ENCODE measurements at regions not wholly inside any gene's neighbourhood (a gene's known extent, or its start where the extent isn't known, plus 50 kb on each side); places are given as distances from the start of the nearest gene placed in this dataset.

- H3K27me3 ChIP-seq (ENCODE audit: control insufficient read depth, insufficient read depth, low read length), result no peaks in the 10 kb centered on the region
- H3K27ac ChIP-seq (ENCODE audit: low read length), result no peak overlapping the region
- DNase-seq, result no peak
- peaks cover 5% of the 10 kb centered on the region for H3K4me1 ChIP-seq (ENCODE audit: control insufficient read depth, insufficient read depth, low read length)
- no peak overlapping the region for H3K4me3 ChIP-seq (ENCODE audit: low read length)
- no peaks in the 10 kb centered on the region for H3K36me3 ChIP-seq (ENCODE audit: control insufficient read depth, insufficient read depth, low read length)
- no CpG with 5 or more reads among the region's 2 CpGs for WGBS (ENCODE audit: insufficient coverage)
- H3K9me3 ChIP-seq (replicated peaks; ENCODE audit: control insufficient read depth, low read depth, low read length), result no peaks in the 10 kb centered on the region
These were observed 120.5 kb downstream of the SNX18 start for GRCh38 chr5:54638106-54638505.

- no peak overlapping the region for H3K27ac ChIP-seq (ENCODE audit: low read length)
- no peaks in the 10 kb centered on the region for H3K9me3 ChIP-seq (replicated peaks; ENCODE audit: control insufficient read depth, low read depth, low read length)
- H3K36me3 ChIP-seq (ENCODE audit: control insufficient read depth, insufficient read depth, low read length), result no peaks in the 10 kb centered on the region
- H3K4me3 ChIP-seq (ENCODE audit: low read length), result no peak overlapping the region
- no peaks in the 10 kb centered on the region for H3K27me3 ChIP-seq (ENCODE audit: control insufficient read depth, insufficient read depth, low read length)
- peak; percentile 89 for DNase-seq
- WGBS (ENCODE audit: insufficient coverage), result no CpG with 5 or more reads among the region's 6 CpGs
- H3K4me1 ChIP-seq (ENCODE audit: control insufficient read depth, insufficient read depth, low read length), result peaks cover 5% of the 10 kb centered on the region
These were observed 120.1 kb downstream of the SNX18 start for GRCh38 chr5:54637654-54638053.

- H3K9me3 ChIP-seq (replicated peaks; ENCODE audit: control insufficient read depth, low read depth, low read length), result peaks cover 5% of the 10 kb centered on the region
- H3K27me3 ChIP-seq (ENCODE audit: control insufficient read depth, insufficient read depth, low read length), result no peaks in the 10 kb centered on the region
- no peak overlapping the region for H3K27ac ChIP-seq (ENCODE audit: low read length)
- peaks cover 13% of the 10 kb centered on the region for H3K4me1 ChIP-seq (ENCODE audit: control insufficient read depth, insufficient read depth, low read length)
- no peak for DNase-seq
- H3K36me3 ChIP-seq (ENCODE audit: control insufficient read depth, insufficient read depth, low read length), result no peaks in the 10 kb centered on the region
- no peak overlapping the region for H3K4me3 ChIP-seq (ENCODE audit: low read length)
- WGBS (ENCODE audit: insufficient coverage), result no CpG with 5 or more reads among the region's 1 CpG
These were observed 116.5 kb downstream of the SNX18 start for GRCh38 chr5:54634089-54634488.

- DNase-seq, result peak; percentile 48
- Histone ChIP-seq H3K27me3 (ENCODE audit: control insufficient read depth, insufficient read depth, low read length) (no peaks in the 10 kb centered on the region), H3K4me3 (ENCODE audit: low read length) (no peak overlapping the region), H3K9me3 (replicated peaks; ENCODE audit: control insufficient read depth, low read depth, low read length) (peaks cover 5% of the 10 kb centered on the region), H3K36me3 (ENCODE audit: control insufficient read depth, insufficient read depth, low read length) (no peaks in the 10 kb centered on the region), H3K27ac (ENCODE audit: low read length) (no peak overlapping the region), H3K4me1 (ENCODE audit: control insufficient read depth, insufficient read depth, low read length) (peaks cover 9% of the 10 kb centered on the region)
- WGBS (ENCODE audit: insufficient coverage), result 55% methylated on average over 2 of the region's 6 CpGs
These were observed 114.7 kb downstream of the SNX18 start for GRCh38 chr5:54632131-54632701.

GRCh38 chr5:54630738-54631359 is 113.3 kb downstream of the SNX18 start:
- DNase-seq, result peak; percentile 79
- Histone ChIP-seq H3K4me1 (ENCODE audit: control insufficient read depth, insufficient read depth, low read length) (peaks cover 9% of the 10 kb centered on the region), H3K9me3 (replicated peaks; ENCODE audit: control insufficient read depth, low read depth, low read length) (peaks cover 5% of the 10 kb centered on the region), H3K4me3 (ENCODE audit: low read length) (no peak overlapping the region), H3K27me3 (ENCODE audit: control insufficient read depth, insufficient read depth, low read length) (no peaks in the 10 kb centered on the region), H3K27ac (ENCODE audit: low read length) (peak overlapping the region; percentile 65), H3K36me3 (ENCODE audit: control insufficient read depth, insufficient read depth, low read length) (no peaks in the 10 kb centered on the region)
- 65% methylated on average over 3 of the region's 5 CpGs for WGBS (ENCODE audit: insufficient coverage)

GRCh38 chr5:54629115-54629514 is 111.6 kb downstream of the SNX18 start:
- no peaks in the 10 kb centered on the region for H3K27me3 ChIP-seq (ENCODE audit: control insufficient read depth, insufficient read depth, low read length)
- peaks cover 5% of the 10 kb centered on the region for H3K9me3 ChIP-seq (replicated peaks; ENCODE audit: control insufficient read depth, low read depth, low read length)
- H3K4me3 ChIP-seq (ENCODE audit: low read length), result no peak overlapping the region
- H3K27ac ChIP-seq (ENCODE audit: low read length), result no peak overlapping the region
- DNase-seq, result no peak
- peaks cover 9% of the 10 kb centered on the region for H3K4me1 ChIP-seq (ENCODE audit: control insufficient read depth, insufficient read depth, low read length)
- no peaks in the 10 kb centered on the region for H3K36me3 ChIP-seq (ENCODE audit: control insufficient read depth, insufficient read depth, low read length)
- no CpG with 5 or more reads among the region's 2 CpGs for WGBS (ENCODE audit: insufficient coverage)

- Histone ChIP-seq H3K4me1 (ENCODE audit: control insufficient read depth, insufficient read depth, low read length) (peaks cover 9% of the 10 kb centered on the region), H3K4me3 (ENCODE audit: low read length) (no peak overlapping the region), H3K27ac (ENCODE audit: low read length) (no peak overlapping the region), H3K27me3 (ENCODE audit: control insufficient read depth, insufficient read depth, low read length) (no peaks in the 10 kb centered on the region), H3K9me3 (replicated peaks; ENCODE audit: control insufficient read depth, low read depth, low read length) (peaks cover 7% of the 10 kb centered on the region), H3K36me3 (ENCODE audit: control insufficient read depth, insufficient read depth, low read length) (no peaks in the 10 kb centered on the region)
- WGBS (ENCODE audit: insufficient coverage), result 93% methylated on average over 1 of the region's 1 CpG
- DNase-seq, result no peak
These were observed 110.5 kb downstream of the SNX18 start for GRCh38 chr5:54628050-54628449.

- WGBS (ENCODE audit: insufficient coverage), result no CpG with 5 or more reads among the region's 2 CpGs
- Histone ChIP-seq H3K36me3 (ENCODE audit: control insufficient read depth, insufficient read depth, low read length) (no peaks in the 10 kb centered on the region), H3K27ac (ENCODE audit: low read length) (no peak overlapping the region), H3K27me3 (ENCODE audit: control insufficient read depth, insufficient read depth, low read length) (no peaks in the 10 kb centered on the region), H3K9me3 (replicated peaks; ENCODE audit: control insufficient read depth, low read depth, low read length) (peaks cover 8% of the 10 kb centered on the region), H3K4me1 (ENCODE audit: control insufficient read depth, insufficient read depth, low read length) (no peaks in the 10 kb centered on the region), H3K4me3 (ENCODE audit: low read length) (no peak overlapping the region)
- DNase-seq, result no peak
These were observed 108.8 kb downstream of the SNX18 start for GRCh38 chr5:54626407-54626806.

GRCh38 chr5:54624805-54625568 is 107.4 kb downstream of the SNX18 start:
- Histone ChIP-seq H3K9me3 (replicated peaks; ENCODE audit: control insufficient read depth, low read depth, low read length) (peaks cover 8% of the 10 kb centered on the region), H3K27ac (ENCODE audit: low read length) (no peak overlapping the region), H3K27me3 (ENCODE audit: control insufficient read depth, insufficient read depth, low read length) (no peaks in the 10 kb centered on the region), H3K4me3 (ENCODE audit: low read length) (no peak overlapping the region), H3K36me3 (ENCODE audit: control insufficient read depth, insufficient read depth, low read length) (no peaks in the 10 kb centered on the region), H3K4me1 (ENCODE audit: control insufficient read depth, insufficient read depth, low read length) (no peaks in the 10 kb centered on the region)
- DNase-seq, result no peak
- 42% methylated on average over 4 of the region's 9 CpGs for WGBS (ENCODE audit: insufficient coverage)

GRCh38 chr5:54621709-54622108 is 104.2 kb downstream of the SNX18 start:
- no peaks in the 10 kb centered on the region for H3K4me1 ChIP-seq (ENCODE audit: control insufficient read depth, insufficient read depth, low read length)
- no peak overlapping the region for H3K4me3 ChIP-seq (ENCODE audit: low read length)
- no peaks in the 10 kb centered on the region for H3K27me3 ChIP-seq (ENCODE audit: control insufficient read depth, insufficient read depth, low read length)
- WGBS (ENCODE audit: insufficient coverage), result 67% methylated on average over 3 of the region's 5 CpGs
- no peak for DNase-seq
- peaks cover 4% of the 10 kb centered on the region for H3K9me3 ChIP-seq (replicated peaks; ENCODE audit: control insufficient read depth, low read depth, low read length)
- no peak overlapping the region for H3K27ac ChIP-seq (ENCODE audit: low read length)
- no peaks in the 10 kb centered on the region for H3K36me3 ChIP-seq (ENCODE audit: control insufficient read depth, insufficient read depth, low read length)

Data from muscle of leg (tissue), 3 donors.